ENCODE measurements at regions not wholly inside any gene's neighbourhood (a gene's known extent, or its start where the extent isn't known, plus 50 kb on each side); places are given as distances from the start of the nearest gene placed in this dataset.

GRCh38 chr14:53855127-53855526 is 101.5 kb downstream of the BMP4 start:
- Histone ChIP-seq H3K4me3 (ENCODE audit: low read length) (no peak overlapping the region), H3K27ac (ENCODE audit: low read depth, low read length) (no peak overlapping the region), H3K9me3 (ENCODE audit: control insufficient read depth, low read length) (no peaks in the 10 kb centered on the region), H3K4me1 (ENCODE audit: control insufficient read depth, insufficient read depth, low read length) (no peaks in the 10 kb centered on the region), H3K27me3 (ENCODE audit: control insufficient read depth, insufficient read depth, low read length, poor library complexity, severe bottlenecking) (peaks cover 30% of the 10 kb centered on the region), H3K9ac (ENCODE audit: extremely low read depth, low read length, poor library complexity, severe bottlenecking) (no peak overlapping the region), H3K36me3 (ENCODE audit: control insufficient read depth, insufficient read depth, low read length) (no peaks in the 10 kb centered on the region)
- Mint-ChIP-seq H3K4me3 (no peak overlapping the region), H3K27ac (no peak overlapping the region), H3K9me3 (no peaks in the 10 kb centered on the region), H3K36me3 (ENCODE audit: low read depth) (no peaks in the 10 kb centered on the region), H3K4me1 (peaks cover 6% of the 10 kb centered on the region), H3K27me3 (ENCODE audit: insufficient read depth) (peaks cover 4% of the 10 kb centered on the region)
- TF ChIP-seq CTCF (conservative IDR thresholded peaks at IDR 0.05) = no peak
- no peak for DNase-seq

- 89 to 92% methylated on average over 2 to 5 of the region's 6 CpGs for WGBS, 2 experiments (ENCODE audit: insufficient coverage in 1 of 2, insufficient read length in 1 of 2)
- Histone ChIP-seq H3K9me3 (ENCODE audit: control insufficient read depth, low read length) (no peaks in the 10 kb centered on the region), H3K36me3 (ENCODE audit: control insufficient read depth, insufficient read depth, low read length) (no peaks in the 10 kb centered on the region), H3K27ac (ENCODE audit: low read depth, low read length) (no peak overlapping the region), H3K9ac (ENCODE audit: extremely low read depth, low read length, poor library complexity, severe bottlenecking) (no peak overlapping the region), H3K4me3 (ENCODE audit: low read length) (no peak overlapping the region), H3K4me1 (ENCODE audit: control insufficient read depth, insufficient read depth, low read length) (no peaks in the 10 kb centered on the region), H3K27me3 (ENCODE audit: control insufficient read depth, insufficient read depth, low read length, poor library complexity, severe bottlenecking) (no peaks in the 10 kb centered on the region)
- H3K27ac Mint-ChIP-seq = no peak overlapping the region
- no peaks in the 10 kb centered on the region for H3K36me3 Mint-ChIP-seq (ENCODE audit: low read depth)
- H3K4me1 Mint-ChIP-seq = peaks cover 6% of the 10 kb centered on the region
- DNase-seq = no peak
- TF ChIP-seq CTCF (conservative IDR thresholded peaks at IDR 0.05) = no peak
- no peak overlapping the region for H3K4me3 Mint-ChIP-seq
- H3K27me3 Mint-ChIP-seq (ENCODE audit: insufficient read depth) = no peaks in the 10 kb centered on the region
- no peaks in the 10 kb centered on the region for H3K9me3 Mint-ChIP-seq
These were observed 105.1 kb downstream of the BMP4 start for GRCh38 chr14:53851394-53852090.

GRCh38 chr14:53850714-53851296 is 105.8 kb downstream of the BMP4 start:
- no peak overlapping the region for H3K4me3 Mint-ChIP-seq
- no peaks in the 10 kb centered on the region for H3K36me3 Mint-ChIP-seq (ENCODE audit: low read depth)
- H3K27ac Mint-ChIP-seq = no peak overlapping the region
- Histone ChIP-seq H3K9me3 (ENCODE audit: control insufficient read depth, low read length) (no peaks in the 10 kb centered on the region), H3K4me1 (ENCODE audit: control insufficient read depth, insufficient read depth, low read length) (no peaks in the 10 kb centered on the region), H3K27me3 (ENCODE audit: control insufficient read depth, insufficient read depth, low read length, poor library complexity, severe bottlenecking) (no peaks in the 10 kb centered on the region), H3K36me3 (ENCODE audit: control insufficient read depth, insufficient read depth, low read length) (no peaks in the 10 kb centered on the region), H3K4me3 (ENCODE audit: low read length) (no peak overlapping the region), H3K9ac (ENCODE audit: extremely low read depth, low read length, poor library complexity, severe bottlenecking) (no peak overlapping the region), H3K27ac (ENCODE audit: low read depth, low read length) (no peak overlapping the region)
- 82 to 88% methylated on average over 4 of the region's 4 CpGs for WGBS, 2 experiments (ENCODE audit: insufficient coverage in 1 of 2, insufficient read length in 1 of 2)
- no peak for TF ChIP-seq CTCF (conservative IDR thresholded peaks at IDR 0.05)
- no peak for DNase-seq
- H3K4me1 Mint-ChIP-seq = peaks cover 6% of the 10 kb centered on the region
- H3K27me3 Mint-ChIP-seq (ENCODE audit: insufficient read depth) = no peaks in the 10 kb centered on the region
- no peaks in the 10 kb centered on the region for H3K9me3 Mint-ChIP-seq
